GM19372 (cell line): ENCODE measurements at regions not wholly inside any gene's neighbourhood (a gene's known extent, or its start where the extent isn't known, plus 50 kb on each side); places are given as distances from the start of the nearest gene placed in this dataset.

Experiments
- ATAC-seq: cut with Tn5 transposase; IDR thresholded peaks from one replicate; pipeline ENCODE4 v1.9.1; 2021; ENCODE audit warnings: mild to moderate bottlenecking, low read depth, moderate library complexity; ENCODE audit not compliant: unreplicated experiment

DNA sequence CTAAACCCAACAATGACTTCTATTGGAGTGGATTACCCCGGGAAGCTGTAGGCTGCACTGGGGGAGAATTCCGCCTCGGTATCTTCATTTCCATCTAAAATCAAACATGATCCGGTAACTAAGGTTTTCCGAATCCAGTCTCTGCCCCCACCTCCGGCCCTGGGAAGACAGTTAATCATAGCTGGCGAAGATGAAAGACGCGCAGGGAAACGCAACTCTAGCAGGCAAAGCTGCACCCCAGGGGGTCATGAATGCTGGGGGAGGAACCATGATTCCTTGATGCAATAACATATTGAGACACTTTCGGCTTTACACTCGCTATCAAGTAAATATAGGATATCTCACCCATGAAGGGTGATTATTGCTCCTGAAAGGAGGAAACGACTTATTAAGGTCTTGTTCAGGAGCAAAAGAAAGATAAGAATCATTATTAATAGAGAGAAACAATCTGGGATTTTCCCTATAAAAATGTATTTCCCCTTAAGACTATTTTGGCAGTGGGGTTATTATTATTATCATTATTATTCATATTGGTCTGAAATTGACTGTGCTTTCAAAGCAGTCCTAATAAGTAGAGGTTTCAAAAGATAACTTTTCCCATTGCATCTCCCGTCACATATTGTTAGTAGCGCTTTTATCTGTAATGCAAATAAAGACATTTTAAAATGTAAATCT, 614.9 kb downstream of the VRK1 start:
- ATAC-seq: no peak

DNA sequence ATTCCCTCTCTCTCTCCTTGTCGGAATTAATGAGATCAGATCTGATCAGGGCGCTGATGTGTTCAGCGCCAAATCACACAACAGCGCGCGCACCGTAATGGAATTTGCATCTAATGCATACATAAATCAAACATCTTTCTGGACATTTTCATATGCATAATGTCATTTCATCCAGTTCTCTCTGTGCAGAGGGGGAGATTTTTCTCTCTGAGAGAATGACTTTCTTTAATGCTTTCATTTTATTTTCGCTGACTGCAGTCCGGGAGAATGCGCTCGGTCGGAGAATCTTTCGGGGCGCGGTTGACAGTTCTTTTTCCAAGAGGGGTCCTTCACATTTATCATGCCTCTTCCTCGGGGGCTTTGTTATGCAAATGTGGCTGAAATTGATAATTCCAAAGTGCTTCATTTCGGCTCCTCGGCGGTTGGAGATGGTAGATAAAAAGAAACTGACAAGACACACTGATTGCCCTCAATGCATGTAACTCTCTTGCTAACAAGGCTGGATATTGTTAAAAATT, 615.9 kb downstream of the VRK1 start:
- no peak for ATAC-seq

DNA sequence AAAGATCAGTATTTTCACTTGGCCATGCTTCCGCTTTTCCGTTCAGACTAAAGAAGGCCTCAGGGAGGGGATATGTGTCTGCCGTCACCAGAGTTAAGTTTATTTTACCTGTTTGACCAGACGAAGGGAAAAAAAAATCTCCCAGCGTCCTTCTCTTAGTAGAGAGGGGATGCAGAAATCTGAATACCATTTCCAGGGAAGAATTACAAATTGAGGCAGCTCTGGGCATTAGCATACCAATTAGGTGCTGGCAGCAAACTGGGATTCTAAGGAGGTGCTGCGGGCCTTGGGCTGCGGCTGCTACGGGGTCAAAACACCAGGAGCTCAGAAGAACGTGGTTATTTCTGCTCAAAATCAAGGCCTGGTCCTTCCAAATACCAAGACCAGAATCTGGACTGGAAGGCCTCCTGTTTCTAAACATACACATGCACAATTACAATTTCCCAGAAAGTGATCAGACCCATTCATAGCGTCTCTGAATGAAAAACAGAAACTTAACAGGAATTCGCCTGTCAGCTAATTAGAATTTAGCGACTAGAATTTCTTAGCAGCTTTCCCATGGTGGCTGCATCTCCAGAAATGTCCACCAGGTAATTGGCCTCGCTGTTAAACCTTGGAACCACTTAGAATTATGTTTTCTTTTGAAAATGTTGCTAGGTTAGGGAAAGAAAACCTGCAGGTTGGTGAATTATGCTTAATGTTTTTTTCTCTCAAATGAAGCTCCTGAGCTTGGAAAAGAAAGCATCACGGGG, 617.0 kb downstream of the VRK1 start:
- no peak for ATAC-seq

GRCh38 chr14:97414718-97415098, 617.5 kb downstream of the VRK1 start:
- no peak for ATAC-seq

- ATAC-seq: no peak
Measured at GRCh38 chr14:97415907-97416306, 618.7 kb downstream of the VRK1 start.

DNA sequence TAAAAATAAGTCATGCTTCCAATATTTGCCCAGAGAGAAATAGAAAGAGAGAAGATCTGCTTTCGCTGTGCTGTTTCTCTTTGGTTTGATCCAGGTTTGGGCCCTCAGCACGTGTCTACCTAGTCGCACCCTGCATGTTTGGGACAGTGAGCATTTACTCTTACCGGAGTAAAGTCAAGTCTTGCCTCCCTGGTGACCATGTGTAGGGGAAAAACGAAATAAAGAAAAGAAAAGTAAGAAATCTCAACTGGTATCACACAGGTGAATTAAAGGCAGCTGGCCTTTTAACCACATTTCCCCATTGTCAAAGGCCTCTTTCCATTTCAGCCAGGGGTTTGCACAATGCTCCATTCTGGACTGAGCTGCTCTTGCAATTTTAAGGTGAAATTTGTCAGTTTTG, 619.4 kb downstream of the VRK1 start:
- ATAC-seq: no peak

DNA sequence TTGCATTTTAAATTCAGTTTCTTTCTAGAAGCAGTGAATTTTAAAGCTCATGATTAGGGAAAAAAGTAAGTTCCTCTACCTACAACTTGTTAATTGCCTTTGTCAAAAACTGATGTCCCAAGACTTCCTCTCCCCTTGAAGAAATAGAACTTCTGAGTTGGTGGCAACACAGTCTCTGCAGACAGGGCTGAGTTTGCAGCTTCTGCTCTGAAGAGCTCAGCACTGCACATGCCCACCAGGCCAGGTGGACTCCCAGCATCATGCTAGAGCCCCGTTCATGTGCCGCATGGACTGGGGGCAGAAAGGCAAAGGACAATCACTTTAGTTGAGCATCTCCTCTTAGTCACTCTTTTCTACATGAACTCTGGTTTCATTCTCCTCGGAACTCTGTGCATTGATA, 620.1 kb downstream of the VRK1 start:
- ATAC-seq: no peak

GRCh38 chr14:97420211-97420610, 623.0 kb downstream of the VRK1 start:
- ATAC-seq: no peak

GRCh38 chr14:97426776-97427175, 629.6 kb downstream of the VRK1 start:
- no peak for ATAC-seq

DNA sequence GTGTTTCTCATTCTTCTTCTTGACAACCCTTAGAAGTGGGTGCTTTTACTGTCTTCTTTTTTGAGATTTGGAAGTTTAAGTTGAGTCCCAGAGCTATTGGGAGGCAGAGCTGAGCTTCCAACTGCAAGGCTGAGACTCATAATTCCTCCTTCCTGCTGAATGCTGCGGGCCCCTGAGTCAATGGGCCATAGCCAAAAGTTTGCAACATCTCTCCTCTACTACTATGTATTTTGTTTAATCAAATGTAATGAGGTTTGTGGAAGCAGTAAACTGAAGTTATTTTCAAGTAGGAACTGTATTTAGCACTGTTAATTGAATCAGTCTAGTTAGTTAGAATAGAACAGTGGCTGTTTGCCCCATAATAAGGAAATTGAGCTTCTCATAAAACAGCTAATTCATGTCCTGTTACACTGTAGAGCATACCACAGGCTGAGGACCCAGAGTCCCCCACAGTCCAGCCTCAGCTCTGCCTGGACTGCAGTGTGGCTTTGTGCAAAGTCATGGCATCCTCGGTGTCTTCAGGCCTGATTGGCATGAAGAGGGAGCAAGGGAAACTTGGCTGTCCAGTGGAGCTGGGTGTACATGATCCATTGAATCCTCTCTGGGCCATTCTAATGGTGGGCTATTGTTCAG, 631.7 kb downstream of the VRK1 start:
- ATAC-seq: no peak

DNA sequence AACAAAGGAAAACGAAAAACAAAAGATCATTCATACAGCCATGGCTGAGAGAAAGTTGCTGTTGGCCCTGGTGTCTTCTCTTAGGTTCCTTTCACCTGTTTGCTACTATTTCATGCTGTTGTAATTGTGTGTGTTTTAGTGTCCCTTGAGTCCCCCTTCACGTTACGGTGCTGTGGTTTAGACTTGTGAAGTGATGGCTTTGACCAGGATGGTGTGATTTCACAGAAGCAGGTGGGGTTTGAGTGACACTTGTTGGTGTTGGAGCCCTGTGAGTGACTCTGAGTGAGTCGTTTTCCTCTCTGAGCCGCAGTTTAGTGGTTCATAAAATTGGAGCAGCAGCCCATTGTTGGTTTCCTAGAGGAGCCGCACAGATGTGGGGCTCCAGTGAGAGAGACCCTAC, 635.4 kb downstream of the VRK1 start:
- ATAC-seq: no peak

DNA sequence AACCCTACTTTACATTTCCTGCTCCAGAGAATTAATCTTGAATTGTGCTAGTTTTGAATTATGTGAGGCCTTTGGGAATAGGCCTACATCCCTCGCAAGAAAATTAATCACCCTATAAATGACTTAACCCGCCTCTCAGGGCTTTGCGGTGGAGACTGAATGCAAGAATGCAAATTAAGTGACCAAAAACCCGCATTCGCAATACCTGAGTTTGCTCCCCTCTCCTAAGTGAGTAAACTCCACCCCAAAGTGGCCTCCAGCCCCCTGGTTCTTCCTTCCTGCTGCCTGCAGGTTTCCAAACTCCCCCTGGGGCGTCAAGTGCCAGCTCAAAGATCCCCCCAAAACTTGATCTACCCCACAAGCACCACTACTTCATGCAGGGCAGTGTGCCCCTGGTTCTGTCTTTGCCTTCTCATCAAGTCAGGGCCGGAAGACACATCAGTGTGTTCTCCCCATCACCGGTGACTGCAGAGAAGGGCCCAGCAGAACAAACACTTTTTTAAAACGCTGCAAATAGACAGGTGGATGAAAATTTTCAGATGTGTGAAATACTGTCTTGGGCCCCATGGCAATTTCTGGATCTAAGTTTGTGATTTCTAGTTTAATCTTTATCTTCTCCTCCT, 644.7 kb downstream of the VRK1 start:
- ATAC-seq: no peak

DNA sequence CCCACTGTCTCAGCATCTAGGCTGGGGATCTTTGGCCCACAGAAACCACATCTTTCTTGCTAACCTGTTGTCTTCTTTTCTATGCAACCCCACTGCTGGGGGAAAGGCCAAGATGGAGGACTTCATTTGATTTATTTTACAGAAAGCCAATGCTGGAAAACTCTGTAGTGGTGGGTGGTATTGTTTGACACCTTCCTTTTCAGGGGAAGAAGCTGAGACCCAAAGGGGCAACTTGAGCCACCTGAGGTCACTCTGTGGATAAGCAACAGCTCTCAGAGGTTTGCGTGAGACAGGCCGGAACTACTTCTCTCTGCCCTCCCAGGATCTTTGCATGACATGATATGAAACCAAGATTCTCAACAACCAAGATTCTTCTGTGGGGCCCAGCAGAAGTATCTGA, 645.2 kb downstream of the VRK1 start:
- no peak for ATAC-seq

GRCh38 chr14:97443412-97443811, 646.2 kb downstream of the VRK1 start:
- no peak for ATAC-seq

GRCh38 chr14:97444248-97444647, 647.1 kb downstream of the VRK1 start:
- no peak for ATAC-seq

DNA sequence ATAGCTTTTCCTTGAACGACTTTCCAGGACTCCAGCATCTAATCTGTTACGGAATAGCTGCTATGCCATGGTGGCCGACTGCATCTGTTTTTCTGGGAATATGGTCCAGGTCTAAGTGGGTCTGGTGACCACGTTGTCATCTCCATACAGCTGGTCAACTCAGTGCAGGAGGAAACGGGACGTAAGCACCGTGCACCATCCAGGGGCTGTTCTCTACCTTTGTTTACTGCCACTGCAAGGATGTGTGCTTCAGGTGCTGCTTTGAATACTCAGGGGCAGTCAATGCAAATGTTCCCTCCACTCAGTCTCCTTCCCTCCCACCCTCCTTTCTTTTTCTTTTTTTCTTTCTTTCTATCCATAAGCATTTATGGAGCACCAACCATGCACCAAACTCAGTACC, 648.2 kb downstream of the VRK1 start:
- no peak for ATAC-seq

DNA sequence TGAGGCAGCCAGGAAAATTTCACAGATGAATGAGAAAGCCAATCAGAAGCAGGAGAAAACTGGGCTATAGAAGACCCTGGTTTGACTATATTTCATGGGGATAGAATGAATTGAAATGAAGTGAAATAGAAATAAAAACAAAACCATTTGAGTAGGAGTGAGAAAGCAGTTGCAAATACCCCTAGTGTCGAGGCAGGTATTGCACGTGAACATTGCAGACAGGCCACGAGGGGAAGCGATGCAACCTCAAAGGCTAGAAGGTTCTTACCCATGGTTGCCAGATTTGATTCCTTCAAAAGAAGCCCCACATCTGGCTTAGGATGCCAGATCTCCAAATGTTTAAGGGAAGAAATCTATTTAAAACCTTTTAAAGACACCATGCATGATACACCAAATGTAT, 648.9 kb downstream of the VRK1 start:
- no peak for ATAC-seq

DNA sequence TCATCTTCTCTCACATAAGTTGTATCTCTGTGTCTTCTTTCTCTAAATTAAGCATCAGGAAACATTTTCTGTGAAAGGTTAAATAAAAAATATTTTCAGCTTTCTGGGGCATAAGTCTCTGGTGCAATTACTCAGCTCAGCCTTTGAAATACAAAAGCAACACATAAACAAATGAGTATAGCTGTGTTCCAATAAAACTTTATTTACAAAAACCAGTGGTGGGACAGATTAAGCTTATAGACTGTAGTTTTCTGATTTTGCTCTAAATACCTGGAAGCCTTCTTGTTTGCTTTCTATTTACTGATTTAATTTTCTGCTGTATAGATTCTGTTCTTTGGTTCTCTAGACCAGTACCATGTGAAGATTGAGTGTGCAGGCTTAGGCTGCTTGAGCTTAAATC, 655.1 kb downstream of the VRK1 start:
- ATAC-seq: no peak

GRCh38 chr14:97453991-97454390, 656.8 kb downstream of the VRK1 start:
- no peak for ATAC-seq

DNA sequence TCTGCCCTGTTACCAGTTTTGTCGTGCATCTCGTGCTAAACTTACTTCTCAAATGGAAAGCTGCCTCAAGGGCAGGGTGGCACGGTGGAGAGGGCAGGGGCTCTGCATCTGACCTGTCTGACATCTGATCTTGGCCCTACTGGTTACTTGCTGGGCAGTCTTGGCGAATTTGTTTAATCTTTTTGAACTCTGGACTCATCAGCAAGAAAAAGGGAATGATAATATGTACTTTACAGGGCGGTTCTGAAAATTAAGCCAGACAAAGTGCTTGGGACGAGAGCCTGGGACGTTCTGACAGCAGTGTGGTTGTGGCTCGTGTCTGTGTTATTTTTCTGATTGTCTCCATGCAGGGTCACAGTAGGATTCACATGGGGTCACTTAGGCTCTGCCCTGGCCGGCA, 659.3 kb downstream of the VRK1 start:
- no peak for ATAC-seq

DNA sequence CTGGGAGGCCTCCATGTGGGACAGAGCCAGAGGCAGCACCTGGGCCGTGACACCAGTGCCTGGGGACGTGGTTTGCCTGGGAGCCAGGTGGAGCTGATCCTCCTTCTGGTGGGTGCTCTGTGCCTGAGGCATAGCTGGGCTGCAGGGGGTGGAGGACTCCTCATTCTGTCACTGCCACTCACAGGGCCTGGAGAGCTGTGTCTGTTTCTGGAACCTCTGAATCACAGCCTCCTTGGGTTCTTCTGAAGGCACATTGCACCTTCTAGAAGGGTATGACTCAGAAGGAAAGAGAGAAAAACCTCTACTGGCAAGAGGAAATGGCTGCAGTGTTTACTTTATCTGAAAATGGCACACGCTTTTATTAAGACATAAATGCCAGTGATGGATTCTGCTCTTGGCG, 659.8 kb downstream of the VRK1 start:
- ATAC-seq: no peak
